ENCODE measurements at regions not wholly inside any gene's neighbourhood (a gene's known extent, or its start where the extent isn't known, plus 50 kb on each side); places are given as distances from the start of the nearest gene placed in this dataset.

- intact Hi-C loops (cut with micrococcal nuclease; ENCODE audit: unreplicated experiment) = no loop called here
- in situ Hi-C loops (cut with MboI) = no loop called here
- Histone ChIP-seq H3K9ac (ENCODE audit: control insufficient read depth, insufficient read depth, low read length) (no peak overlapping the region), H2AFZ (ENCODE audit: control insufficient read depth, low read depth, low read length) (no peak overlapping the region), H3K36me3 (ENCODE audit: control insufficient read depth in 2 of 2, insufficient read depth in 2 of 2, low read length in 1 of 2) (no peaks in the 10 kb centered on the region), H3K4me1 (ENCODE audit: control insufficient read depth, insufficient read depth, low read length) (no peaks in the 10 kb centered on the region), H3K9me3 (replicated peaks; ENCODE audit: control insufficient read depth, insufficient read depth, low read length) (no peaks in the 10 kb centered on the region), H3K4me3 (no peak overlapping the region), H3K79me2 (ENCODE audit: control insufficient read depth, insufficient read depth, low read length) (no peaks in the 10 kb centered on the region), H3K4me2 (ENCODE audit: control insufficient read depth, insufficient read depth) (no peak overlapping the region), H3K27me3 (replicated peaks in 1 of 2; ENCODE audit: control insufficient read depth in 2 of 2, insufficient read depth in 2 of 2, low read length in 1 of 2) (no peaks in the 10 kb centered on the region), H3K27ac (ENCODE audit: control insufficient read depth, insufficient read depth) (no peak overlapping the region), H4K20me1 (ENCODE audit: control insufficient read depth, insufficient read depth) (no peaks in the 10 kb centered on the region)
- ChIA-PET SMC1A (ENCODE audit: uncharacterized antibody, unreplicated experiment) (no interaction called here), CTCF (no interaction called here), POLR2A (no interaction called here), RAD21 (ENCODE audit: unreplicated experiment) (no interaction called here)
- DNase-seq (ENCODE audit: low read depth, low spot score) = no peak
- FAIRE-seq = no peak
- no peak for ATAC-seq
- no TSS peak for BruUV-seq (replicated peaks)
- TF ChIP-seq IRF5 (IDR thresholded peaks at IDR 0.05; ENCODE audit: borderline replicate concordance) (no peak), POLR2AphosphoS2 (IDR thresholded peaks at IDR 0.05; ENCODE audit: low read depth, low read length) (no peak), GABPA (IDR thresholded peaks at IDR 0.05; ENCODE audit: low read depth) (no peak), KAT2A (conservative IDR thresholded peaks at IDR 0.05; ENCODE audit: control insufficient read depth, low read depth, low read length) (no peak), ZBED1 (IDR thresholded peaks at IDR 0.05; ENCODE audit: borderline replicate concordance) (no peak), CBFB (IDR thresholded peaks at IDR 0.05; ENCODE audit: low read depth) (no peak), WRNIP1 (IDR thresholded peaks at IDR 0.05; ENCODE audit: borderline replicate concordance, low read depth, low read length) (no peak), POLR2AphosphoS5 (IDR thresholded peaks at IDR 0.05; ENCODE audit: low read length) (no peak), BCL11A (IDR thresholded peaks at IDR 0.05; ENCODE audit: low read depth, low read length) (no peak), YY1 (IDR thresholded peaks at IDR 0.05; ENCODE audit: low read depth, low read length) (no peak), JUNB (IDR thresholded peaks at IDR 0.05) (no peak), KDM1A (IDR thresholded peaks at IDR 0.05; ENCODE audit: borderline replicate concordance) (no peak), PRDM15 (CRISPR knock-in tag; IDR thresholded peaks at IDR 0.05) (no peak)
- TF ChIP-seq, protein P1, sequence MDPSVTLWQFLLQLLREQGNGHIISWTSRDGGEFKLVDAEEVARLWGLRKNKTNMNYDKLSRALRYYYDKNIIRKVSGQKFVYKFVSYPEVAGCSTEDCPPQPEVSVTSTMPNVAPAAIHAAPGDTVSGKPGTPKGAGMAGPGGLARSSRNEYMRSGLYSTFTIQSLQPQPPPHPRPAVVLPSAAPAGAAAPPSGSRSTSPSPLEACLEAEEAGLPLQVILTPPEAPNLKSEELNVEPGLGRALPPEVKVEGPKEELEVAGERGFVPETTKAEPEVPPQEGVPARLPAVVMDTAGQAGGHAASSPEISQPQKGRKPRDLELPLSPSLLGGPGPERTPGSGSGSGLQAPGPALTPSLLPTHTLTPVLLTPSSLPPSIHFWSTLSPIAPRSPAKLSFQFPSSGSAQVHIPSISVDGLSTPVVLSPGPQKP (IDR thresholded peaks at IDR 0.05; ENCODE audit: low read depth, low read length) = no peak
- TF ChIP-seq, protein P2, sequence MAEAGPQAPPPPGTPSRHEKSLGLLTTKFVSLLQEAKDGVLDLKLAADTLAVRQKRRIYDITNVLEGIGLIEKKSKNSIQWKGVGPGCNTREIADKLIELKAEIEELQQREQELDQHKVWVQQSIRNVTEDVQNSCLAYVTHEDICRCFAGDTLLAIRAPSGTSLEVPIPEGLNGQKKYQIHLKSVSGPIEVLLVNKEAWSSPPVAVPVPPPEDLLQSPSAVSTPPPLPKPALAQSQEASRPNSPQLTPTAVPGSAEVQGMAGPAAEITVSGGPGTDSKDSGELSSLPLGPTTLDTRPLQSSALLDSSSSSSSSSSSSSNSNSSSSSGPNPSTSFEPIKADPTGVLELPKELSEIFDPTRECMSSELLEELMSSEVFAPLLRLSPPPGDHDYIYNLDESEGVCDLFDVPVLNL (IDR thresholded peaks at IDR 0.05; ENCODE audit: low read depth, low read length) = no peak
Observed at GRCh38 chr11:38006466-38006865, 1408.4 kb upstream of the RAG2 start.

All from GM12878 (cell line).